Activated effector memory CD4-positive, alpha-beta T cell treated with anti-CD3 and anti-CD28 coated beads, Interleukin-2, amount 50 U/mL, for 16 hours (primary cell): ENCODE measurements at regions not wholly inside any gene's neighbourhood (a gene's known extent, or its start where the extent isn't known, plus 50 kb on each side); places are given as distances from the start of the nearest gene placed in this dataset.

Experiments used
- DNase-seq: peaks from one replicate; pipeline ENCODE4 v3.0.0-alpha.2; 2020

DNA sequence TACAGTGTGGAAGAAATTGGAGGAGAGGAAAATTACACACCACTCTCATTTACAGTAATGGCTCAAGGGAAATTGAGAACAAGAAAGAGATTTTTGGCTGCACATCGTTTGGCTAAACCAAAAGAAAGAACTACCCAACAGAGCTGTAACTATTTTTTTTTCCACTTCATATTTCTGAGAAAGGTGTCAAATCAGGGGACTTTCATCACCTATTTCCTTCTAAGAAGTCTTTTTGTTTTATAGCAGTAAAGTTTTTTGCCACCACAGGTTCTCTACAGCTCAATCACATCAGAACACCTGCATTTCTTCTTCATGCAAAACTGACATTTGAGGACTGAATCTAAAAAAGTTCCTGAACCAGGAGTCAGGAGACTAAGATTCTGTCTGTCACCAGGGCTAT lies 57.5 kb upstream of the TNIP3 start:
- no peak for DNase-seq

DNA sequence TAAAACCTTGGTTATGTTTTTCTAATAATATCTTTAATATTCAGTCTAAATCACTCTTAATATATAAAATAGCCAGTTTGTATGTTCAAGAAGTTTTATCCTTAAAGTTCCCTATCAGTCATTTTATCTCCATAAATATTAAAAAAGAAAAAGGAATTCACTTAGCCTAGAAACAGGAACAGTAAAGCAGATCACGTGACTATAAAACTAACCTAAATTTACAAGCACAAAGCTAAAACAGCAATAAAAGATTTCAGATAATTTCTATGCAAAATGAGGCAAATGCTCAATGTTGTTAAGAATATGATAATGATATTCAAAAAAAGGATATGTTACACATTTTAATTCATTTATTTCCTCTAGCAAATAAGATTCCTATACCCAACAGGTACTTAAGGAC lies 57.1 kb upstream of the TNIP3 start:
- DNase-seq: no peak

DNA sequence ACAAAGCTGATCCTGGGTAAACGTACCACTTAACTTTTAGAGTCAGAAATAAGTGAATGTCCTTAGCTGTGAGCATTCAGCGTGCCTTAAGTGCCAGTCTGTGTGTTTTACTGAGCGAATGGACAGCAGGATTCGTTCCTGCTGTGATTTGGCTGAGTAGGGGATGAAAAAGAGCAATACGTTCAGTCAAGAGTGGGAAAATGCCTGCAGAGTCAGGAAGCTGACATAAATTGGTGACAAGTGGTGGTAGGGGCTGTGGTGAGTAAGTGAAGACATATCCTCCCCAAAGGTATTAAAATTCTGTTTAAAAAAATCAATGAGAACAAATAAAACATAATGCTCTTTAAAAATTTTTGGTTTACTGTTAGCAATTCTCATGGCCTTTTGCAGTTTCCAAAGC lies 56.6 kb upstream of the TNIP3 start:
- DNase-seq: no peak

DNA sequence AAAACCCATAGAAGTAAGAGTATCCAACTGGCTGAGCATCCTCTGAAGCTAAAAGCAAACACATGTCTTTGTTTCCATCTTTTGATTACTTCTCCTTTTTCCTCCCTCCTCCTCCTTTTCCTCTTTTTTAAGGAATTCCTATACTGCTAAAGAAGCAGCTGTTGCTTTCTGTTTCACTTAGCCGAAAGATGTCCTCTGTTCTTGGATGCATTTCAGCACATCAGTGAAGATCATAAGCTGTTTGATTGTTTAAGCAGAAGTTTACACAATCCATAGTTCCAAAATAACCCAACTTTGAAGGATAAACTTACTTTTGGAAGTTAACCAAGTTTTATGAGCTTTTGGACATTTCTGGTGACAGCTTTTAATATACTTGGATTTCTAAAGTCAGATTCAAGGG lies 55.1 kb upstream of the TNIP3 start:
- DNase-seq: no peak

DNA sequence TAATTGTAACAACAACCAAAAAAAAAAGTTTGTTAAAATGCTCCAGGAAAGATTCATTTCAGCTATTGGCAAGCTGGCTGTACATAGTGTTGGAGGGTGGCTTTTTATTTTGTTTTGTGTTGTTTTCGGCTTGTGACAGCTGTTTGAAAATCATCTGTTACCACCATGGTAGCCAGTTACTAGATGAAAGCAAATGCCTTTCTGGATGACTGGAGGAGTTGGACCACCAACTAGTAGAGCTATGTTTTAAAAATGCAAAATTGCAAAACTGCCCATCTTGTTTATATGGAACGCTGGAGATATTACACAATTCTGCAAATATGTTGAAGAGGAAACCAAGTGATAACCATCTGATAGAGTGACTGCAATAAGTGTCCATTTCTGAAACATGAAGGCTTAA lies 53.2 kb upstream of the TNIP3 start:
- no peak for DNase-seq

DNA sequence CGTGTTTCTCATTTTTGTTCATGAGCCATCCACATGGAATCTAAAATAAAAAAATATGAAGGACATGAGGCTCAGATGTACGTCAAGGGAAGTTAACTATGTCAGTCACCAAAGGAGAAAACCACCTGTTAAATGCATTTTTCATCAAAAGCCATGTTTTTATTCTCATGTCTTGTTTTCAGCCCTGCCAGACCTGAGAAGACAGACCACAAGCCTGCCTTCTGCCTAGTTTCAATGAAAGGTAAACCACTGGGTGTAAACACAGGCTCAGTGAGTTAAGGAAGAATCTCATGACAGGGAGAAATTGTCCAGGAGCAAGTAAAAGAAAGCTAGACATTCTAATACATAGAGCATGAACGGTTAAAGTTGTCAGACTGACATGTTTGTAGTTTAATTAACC lies 52.3 kb upstream of the TNIP3 start:
- DNase-seq: no peak

DNA sequence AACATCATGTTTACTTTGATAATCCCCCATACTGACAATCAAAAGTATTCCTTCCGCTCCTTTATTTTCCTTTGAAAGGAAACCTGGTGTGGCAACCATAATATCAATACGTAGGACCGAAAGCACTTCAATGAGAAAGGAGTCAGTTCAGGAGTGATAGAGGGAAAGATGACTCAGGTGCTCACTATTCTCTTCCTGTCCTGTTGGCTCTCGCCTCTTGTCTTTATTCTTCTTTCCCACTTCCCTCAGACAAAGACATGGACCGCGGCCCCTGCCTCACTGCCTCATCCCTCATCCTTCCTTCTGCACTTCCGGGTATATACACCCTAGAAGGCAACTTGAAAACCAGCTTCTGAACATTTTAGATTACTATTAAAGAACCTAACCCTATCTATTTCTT lies 49.8 kb upstream of the TNIP3 start:
- no peak for DNase-seq
